ENCODE measurements at regions not wholly inside any gene's neighbourhood (a gene's known extent, or its start where the extent isn't known, plus 50 kb on each side); places are given as distances from the start of the nearest gene placed in this dataset.

DNA sequence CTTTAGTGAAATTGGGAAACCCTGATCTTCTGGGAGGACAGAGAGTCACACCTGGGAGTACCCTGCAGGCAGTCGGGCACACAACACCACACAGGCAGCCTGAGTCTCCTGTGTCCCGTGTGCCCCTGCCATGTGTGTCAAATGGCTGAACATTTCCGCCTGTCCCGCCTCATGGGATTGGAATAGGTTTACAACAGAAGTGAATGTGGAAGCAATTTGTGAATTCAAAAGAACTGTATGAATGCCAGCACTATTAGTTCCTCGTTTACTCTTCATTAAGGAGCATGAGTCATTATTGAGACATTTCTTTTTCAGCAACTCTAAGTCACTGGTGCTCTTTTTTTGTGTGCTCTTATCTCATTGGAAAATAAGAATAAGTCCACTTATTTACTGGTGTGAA lies 226.5 kb downstream of the PMP22 start:
- no peak for DNase-seq

DNA sequence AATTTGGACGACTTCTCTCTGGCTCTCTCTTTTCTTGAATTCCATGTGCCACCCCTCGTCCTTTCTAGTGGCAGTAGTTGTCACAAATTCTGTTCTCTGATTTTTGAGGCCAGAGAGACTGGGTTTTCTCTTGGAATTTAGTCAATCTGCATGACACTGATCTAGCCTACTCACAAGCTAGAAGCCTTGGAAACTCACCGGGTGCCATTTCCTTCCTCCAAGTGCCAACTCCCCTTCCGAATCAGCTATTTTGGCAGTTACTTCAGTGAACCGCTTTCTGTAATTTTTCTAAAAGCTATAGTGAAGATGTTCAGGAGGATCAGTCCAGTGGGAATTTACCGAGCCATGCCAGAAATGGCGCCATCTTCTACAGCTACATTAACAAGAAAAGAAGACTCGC lies 228.9 kb downstream of the PMP22 start:
- no peak for DNase-seq

DNA sequence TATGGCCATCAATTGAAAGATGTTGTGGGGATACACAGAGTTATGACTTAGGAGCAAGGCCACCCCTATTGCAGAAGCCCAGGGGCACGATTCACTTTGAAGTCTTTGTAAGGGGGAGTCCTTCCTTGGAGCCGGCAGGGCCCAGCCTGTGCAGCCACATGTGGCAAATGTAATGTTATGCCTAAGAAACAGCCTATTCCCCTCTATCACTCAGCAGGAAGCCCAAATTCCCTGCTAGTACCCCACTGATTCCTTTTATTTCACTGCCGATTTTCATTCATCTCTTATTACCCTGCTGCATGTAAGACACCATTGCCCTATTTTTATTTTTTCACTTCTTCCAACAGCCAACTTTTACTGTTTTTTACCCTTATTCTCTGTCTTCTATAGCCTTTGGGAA lies 233.2 kb downstream of the PMP22 start:
- DNase-seq = no peak

DNA sequence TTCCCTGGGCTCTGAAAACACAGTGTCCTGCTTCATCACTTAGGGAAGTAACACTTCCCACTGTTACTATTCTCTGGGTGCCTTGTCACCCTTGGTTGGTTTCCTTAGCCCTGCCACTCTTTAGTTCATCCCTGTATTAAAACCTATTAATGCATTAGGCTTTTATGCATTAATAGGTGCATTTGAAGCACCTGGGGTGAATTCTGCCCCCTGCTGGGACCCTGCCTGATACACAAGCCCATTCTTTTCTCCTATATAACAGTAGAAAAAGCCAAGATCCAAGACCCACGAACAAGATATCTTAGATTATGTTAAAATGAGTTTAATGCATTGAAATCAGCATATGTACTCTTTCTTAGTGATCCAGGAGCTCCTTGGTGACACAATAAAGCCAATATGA lies 235.7 kb downstream of the PMP22 start:
- DNase-seq = no peak

DNA sequence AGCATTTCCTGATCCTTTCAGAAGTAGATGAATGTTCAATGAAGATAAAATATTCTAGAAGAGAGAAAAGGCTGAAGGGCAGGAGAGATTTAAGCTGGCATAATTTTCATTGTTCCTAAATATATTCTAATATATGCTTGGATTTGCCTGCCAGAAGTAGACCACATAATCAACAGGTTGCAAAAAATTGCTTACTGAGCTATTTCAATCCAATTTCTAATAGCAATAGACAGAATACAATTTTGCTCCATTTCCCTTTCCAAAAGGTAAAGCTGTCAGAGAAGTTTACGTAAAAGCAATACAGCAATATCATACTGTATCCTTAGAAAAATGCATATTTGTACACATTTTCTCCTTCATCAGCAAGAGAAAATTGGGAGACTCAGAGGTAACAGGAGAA lies 237.3 kb downstream of the PMP22 start:
- no peak for DNase-seq

DNA sequence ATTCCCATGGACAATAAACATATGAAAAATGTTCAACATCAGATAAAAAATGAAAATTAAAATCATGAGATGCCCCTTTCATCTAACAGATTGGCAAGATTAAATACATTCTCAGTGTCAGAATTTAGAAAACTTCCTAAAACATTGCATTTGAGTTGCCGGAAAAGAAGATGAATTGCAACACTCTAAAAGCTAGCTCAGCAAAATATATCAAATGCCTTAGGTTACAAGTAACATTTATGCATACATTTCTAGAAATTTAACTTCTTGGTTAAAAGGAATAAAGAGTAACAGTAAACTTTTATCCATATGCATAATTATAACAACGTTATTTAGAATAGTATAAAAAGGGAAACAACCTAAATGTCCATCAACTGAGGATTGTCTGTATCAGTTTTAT lies 239.0 kb downstream of the PMP22 start:
- no peak for DNase-seq

DNA sequence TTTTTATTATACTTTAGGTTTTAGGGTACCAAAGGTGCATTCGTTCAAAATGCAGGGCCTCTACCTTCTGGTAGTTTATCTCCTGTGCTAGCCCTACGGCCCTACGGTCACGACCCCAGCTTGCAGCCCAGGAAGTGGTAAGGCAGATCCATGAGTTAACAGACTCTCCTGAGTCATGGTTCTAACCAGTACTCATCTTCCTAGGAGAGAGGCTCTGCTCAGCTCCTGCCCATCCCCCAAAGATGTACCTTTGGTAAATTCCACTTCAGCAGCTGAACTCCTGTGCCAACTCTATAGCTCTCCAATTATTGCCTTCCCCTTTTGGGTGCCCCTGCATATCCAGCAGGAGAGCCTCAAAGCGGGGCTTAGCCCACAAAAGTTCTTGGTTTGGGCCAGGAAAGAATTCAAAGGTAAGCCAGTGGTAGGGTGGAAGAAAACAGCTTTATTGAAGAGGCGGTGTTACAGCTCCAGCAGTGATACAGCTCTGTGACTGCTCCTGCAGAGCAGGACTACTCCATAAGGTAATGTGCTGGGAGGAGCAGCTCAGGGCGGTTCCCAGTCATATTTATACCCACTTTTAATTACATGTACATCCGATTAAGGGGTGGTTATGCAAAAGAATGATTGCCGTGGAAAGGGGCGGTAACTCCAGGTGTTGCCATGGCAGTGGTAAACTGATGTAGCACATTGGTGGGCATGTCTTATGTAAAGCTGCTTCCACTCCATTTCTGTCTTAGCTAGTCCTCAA lies 241.4 kb downstream of the PMP22 start:
- no peak for DNase-seq

DNA sequence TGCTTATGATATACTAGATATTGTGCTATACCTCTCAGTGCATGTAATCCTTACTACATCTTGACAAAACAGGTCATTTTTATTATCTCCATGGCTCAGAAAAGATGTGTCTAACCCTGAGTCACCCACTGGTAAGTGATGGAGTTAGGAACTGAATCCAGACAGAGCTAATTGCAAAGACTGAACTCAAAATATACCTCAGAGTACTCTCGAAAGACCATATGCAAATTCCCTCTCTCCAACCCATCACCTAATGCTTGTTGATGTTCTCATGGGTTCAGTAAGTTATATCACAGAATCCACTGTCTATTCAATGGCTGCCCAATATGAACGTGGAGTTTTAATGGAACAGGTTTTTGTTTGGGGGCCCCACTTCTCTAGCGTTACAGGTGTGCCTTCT lies 246.0 kb downstream of the PMP22 start:
- no peak for DNase-seq

DNA sequence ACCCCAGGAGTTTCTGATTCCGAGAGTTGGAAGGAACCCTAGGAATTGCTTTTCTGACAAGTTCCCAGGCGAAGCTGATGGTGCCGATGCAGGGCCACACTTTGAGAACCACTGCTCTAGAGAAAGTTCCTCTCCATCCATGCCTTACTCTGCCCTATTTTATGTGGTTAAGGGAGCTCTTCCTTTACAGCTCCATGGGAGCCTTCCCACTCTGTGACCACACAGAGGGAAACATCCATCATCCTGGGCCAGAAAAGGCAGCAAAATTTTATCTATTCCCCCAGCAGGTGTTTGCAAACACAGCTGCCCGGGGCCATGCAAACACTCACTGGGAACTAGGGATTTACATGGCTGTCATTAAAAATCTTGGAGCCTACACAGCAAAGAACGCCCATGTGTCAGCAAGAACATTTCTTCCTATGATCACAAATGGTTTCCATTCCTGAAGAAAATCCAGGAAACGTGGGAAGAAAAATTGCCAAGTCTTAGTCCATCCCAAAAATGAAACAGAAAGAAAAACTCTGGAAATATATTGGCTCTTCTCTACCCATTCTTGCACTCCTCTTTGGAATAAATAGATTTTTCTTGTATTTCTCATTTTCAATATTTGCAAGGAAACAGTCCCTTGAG lies 252.7 kb downstream of the PMP22 start:
- DNase-seq = no peak

DNA sequence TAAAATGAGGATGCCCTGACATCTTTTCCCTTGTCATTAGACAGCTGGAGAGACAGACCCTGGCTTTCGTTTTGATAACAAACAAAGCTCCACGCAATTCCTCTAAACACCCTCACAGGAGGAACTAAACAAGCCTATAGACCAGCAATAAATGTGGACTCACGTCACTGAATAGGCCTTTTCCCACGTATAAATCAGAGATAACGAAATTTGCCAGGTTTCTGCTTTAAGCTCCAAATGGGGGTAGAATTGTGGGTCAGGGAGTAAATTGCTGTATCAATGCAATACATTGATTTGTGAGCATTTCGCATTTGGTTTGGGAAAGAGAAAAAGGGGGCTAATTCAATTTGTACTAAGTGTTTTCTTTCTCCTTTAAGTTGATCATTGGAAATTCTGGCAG lies 256.0 kb downstream of the PMP22 start:
- no peak for DNase-seq

DNA sequence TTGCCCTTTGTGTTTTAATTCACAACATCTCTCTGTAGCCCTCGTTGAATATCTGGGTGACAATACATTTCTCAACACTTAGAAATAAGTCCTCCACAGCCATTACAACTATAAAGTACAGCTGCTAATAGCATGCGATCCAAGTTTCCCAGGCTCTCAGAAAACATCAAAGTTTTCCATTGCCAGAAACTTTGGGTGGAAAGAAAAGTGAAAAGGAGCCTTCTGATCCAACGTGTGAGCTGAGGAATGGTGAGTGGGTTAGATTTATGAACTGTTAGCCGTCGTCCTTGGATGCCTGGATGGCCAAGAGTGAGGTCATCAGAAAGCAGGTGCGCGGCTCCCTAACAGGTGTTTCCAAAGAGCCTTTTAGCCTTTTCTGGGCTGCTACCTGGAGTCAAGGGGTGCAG lies 258.0 kb downstream of the PMP22 start:
- DNase-seq = no peak

DNA sequence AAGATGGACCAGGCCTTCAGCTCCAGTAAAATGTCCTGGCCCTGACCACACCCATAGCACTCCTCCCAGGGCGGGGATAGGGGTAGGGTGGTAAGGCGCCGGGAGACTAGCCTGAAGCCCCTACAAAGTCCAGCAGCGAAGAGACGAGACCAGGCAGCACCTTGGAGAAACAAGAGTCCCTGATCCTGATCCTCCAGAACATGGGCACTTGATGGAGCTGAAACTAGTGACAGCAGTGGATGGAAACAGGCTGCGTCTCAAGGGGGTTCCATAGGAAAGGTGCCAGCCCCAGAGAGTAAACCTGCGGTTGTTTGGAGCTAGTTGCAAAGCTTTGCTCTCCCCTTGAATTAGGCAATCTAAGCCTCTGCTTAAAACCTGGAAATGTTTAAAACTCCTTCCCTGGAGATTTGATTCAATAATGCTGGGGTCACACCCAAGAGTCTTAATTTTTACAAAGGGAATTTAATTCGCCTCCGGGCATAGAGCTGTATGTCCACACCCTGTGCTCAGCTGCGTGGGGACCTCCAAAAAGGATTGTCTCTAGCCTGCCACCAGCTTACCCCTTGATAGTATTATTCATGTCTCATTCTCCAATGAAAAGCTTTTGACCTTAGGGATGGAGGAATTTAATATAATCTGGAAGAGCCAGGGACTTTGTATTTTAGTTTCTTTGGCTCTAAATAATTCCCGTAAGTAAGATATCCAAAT lies 258.6 kb downstream of the PMP22 start:
- no peak for DNase-seq

DNA sequence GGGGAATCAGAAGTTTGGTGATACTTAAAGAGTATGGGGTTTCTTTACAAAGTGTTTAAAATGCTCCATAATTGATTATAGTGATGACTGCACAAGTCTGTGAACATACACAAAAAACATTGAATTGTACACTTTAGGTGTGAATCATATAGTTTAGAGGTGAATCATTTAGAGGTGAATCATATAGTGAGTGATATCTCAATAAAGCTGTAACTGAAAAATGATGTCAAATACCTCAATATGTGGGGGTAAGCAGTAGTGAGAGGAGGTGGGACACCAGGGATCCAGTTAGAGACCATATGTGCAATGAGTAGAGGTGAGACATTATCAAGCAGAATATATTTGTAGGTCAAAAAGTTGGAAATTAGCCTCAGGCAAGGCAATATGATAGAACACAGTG lies 264.5 kb downstream of the PMP22 start:
- DNase-seq = no peak

DNA sequence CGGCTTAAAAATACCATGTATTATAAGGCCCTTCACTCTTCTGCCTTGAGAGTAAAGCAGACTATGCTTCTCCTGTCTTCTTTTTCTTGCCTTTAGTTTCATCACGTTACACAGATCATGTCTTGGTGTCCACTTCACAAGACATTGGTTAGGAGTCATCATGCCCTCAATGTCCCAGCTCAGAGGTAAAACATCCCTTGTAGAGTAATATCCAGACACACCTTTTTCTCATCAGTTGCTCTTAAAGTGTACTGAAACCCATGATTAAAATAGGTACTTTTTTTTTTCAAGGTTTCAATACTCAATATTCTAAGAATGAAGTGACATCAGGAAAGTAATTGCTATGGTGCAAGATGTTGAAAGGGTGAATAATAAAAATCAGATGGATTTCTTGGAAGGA lies 267.8 kb downstream of the PMP22 start:
- DNase-seq = no peak

DNA sequence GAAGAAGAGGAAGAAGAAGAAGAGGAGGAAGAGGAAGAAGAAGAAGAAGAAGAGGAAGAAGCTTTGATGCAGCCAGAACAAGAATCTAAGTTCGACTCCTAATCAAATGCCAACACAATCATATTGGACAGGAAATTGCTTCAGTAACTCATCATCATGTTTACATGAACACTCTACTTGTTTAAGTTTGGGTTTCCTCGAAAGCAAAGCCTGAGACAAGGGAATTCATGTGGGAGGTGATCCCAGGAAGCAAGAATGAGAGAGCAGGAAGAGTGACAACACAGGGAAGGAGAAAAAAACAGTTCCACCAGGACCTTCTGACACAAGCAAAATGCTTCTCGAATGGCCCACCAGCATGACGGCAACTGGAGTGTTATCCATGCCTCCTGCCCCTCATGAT lies 279.0 kb downstream of the PMP22 start:
- DNase-seq = no peak

DNA sequence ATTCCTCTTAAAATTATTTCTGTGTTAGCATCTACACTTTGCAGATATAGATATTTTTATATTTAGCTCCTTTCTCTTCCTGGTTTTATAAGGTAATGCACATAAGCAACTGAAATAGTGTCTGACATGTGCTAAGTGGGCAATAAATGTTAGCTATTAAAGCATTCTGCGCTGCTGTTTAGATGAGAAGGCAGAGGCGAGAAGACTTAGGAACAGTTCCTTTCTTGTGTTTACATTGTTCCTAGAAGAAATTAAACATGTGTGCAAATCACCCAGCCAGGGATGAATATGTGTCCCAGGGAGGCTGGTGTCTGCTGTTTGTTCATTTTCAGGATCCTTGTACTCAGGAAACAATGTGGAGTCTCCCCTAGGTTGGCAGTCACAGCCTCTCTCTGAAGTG lies 292.3 kb downstream of the PMP22 start:
- DNase-seq = no peak

DNA sequence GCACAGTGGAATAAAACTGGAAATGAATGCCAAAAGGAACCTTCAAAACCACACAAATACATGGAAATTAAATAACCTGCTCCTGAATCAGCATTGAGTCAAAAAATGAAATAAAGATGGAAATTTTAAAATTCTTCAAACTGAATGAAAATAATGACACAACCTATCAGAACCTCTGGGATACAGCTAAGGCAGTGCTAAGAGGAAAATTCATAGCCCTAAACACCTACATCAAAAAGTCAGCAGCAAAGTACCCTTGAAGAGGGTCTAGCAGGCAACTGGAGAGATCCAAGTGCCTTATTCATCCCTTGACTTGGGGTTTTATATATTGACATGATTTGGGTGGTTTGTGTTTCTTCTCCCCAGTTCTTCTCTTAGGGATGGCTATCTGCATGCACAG lies 294.1 kb downstream of the PMP22 start:
- no peak for DNase-seq

DNA sequence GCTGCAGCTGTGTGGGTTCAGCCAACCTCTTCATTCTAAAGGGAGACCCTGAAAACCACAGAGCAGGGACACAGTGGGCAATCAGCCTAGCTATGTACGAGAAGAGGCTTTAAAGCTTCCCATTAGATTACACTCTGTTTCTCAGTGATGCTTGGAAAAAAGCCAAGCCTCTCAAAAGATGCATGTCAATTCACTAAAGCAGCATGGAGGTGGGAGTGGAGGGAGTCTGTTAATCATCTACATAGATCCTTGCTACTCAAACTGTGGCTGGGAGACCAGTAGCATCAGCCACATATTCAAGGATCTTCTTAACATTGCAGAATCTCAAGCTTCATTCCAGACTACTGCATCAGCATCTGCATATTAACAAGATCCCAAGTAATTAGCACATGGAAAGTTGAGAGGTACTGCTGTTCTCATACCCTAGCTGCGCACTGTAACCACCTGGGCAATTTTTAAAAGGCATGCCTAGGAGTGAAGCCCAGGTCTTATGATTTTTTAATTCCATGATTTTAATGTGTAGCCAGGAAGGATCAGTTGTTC lies 305.9 kb downstream of the PMP22 start:
- DNase-seq = no peak

DNA sequence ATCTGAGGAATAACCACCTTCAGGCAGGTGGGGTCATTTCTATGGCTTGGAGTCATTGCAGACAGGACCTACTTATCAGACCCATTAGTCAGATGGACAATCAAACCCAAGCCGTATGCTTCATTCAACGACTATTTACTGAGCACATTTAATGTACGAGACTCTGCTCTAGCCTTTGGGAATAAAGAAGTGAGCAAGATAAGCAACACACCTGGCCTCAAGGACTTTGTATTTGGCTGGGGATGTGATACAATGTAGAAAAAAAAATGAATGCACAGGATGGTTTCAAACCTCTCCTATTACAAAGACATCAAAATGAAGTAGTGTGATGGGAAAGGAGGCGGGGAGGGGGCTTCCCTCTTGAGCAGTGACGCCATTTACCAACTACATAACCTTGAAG lies 311.7 kb downstream of the PMP22 start:
- DNase-seq = no peak

DNA sequence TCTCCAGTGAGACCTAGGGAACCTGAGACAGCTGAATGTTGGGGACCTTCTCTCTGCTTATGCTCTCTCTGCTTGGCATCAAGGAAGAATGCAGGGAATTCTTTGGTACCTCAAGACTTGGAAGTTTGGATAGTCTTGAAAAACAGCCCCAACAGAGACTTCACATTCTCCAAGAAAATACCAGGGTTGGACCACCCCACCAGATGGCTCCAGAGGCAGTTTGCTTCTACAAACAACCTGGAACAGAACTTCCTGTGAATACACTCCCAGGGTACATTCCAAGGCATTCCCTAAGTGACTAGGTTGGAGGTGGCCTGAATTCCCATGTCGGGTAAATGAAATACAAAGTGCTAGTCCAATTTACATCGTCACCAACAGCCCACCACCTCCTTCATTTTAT lies 314.4 kb downstream of the PMP22 start:
- DNase-seq = no peak

DNA sequence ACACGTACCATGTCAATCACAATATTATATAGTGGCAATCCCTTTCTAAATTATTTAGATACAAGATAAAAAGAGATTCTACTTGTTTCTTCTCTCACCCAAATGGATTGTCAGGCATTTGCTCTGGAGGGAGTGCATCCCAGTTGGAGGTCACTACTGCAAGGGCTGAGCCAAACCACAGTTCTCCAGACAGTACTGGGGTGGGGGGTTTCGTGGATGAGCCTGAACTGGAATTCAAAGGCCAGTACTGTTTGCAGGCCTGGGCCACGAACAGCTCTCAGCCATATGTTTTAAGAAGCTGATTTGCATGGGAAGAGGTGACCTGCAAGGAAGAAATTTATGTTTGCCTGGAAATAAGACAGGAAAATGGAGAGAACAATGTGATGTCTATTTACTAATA lies 314.9 kb downstream of the PMP22 start:
- DNase-seq = no peak

DNA sequence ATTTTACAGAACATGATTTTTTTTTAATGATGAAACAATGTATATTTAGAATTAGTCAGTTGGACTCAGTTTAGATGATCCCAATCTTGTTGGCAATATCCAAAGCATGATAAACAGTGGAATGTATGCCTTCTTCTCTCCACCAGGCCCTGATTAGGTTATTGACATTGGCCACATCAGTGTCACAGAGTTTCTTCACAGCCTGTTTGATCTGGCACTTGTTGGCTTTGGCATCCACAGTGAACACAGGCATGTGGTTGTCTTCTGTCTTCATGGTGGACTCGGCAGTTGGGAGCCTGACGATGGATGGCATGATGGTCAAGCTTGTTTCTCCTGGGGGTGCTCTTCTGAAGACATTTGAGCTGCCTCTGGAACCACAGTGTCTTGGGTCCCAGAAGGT lies 317.5 kb downstream of the PMP22 start:
- DNase-seq = no peak

DNA sequence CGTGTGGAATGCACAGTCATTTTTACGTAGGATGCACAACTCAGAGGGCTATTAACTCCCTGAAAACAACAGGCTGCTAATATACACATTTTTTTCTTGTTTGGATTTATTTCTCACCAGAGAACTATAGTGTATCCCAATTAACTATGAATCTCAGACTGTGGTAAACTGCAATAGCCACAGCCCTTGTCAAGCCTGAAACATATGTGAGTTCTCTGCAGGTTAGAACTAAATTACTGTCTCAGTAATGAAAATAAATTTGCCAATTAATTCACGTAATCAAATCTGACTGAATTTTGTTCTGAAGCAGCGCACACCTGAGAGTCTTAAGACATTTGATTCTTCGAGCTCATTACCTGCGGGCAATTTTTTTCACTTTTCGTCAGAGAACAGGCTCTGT lies 318.6 kb downstream of the PMP22 start:
- DNase-seq = no peak

DNA sequence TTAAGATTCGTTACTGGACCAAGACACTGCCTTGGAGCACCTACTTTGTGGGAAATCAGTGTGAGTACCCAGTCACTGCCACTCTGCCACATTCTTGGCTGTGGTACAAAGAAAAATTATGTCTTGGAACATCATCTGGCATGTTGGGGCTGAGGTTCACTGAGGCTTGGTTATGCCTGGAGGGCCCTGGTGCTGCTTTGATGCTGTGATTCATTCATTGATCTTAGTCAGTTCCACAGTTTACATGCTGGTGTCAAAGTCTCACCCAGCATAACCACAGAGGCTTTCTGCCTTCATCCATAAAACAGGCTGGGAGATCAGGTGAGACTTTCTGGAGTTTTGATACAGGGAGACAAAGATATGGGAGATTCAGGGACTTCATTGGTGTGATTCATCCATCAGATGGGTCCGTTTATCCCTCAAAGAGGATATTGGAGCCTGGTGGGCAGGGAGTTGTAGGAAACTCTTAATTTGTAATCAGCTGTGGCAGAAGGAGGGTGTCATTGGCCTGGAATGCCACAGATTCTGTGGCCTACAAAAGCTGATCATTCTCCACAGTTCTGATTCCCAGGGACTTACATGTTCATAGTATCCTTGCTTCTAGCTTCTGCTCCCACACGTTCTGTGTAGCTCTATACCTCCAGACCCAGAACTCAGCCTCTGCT lies 322.5 kb downstream of the PMP22 start:
- DNase-seq = no peak

All from activated gamma-delta T cell treated with Interleukin-2 at 50 U/mL for 16 hours (primary cell).